Breast epithelium (tissue), 4 donors: ENCODE measurements at regions not wholly inside any gene's neighbourhood (a gene's known extent, or its start where the extent isn't known, plus 50 kb on each side); places are given as distances from the start of the nearest gene placed in this dataset.

Experiments
- DNase-seq, 2 donors: peaks; one replicate each; pipeline ENCODE4 v3.0.0-alpha.2; 2019; ENCODE audit warnings: low spot score in 2 of 2
- H3K27ac ChIP-seq, 2 donors: fragments of 200-600 bp; sonication (generic) in 1 of 2; one replicate each; pipeline ENCODE4 v1.5.1; 2016 to 2019; ENCODE audit warnings: mild to moderate bottlenecking in 1 of 2
- H3K27me3 ChIP-seq, 2 donors: fragments of 200-600 bp; sonication (generic) in 1 of 2; one replicate each; pipeline versions ENCODE4 v1.5.1 to v1.6.0; 2017 to 2019; ENCODE audit warnings: control low read depth in 1 of 2, mild to moderate bottlenecking in 1 of 2
- H3K36me3 ChIP-seq: fragments of 200-600 bp; one replicate; pipeline ENCODE4 v1.5.1; 2019
- H3K4me1 ChIP-seq, 2 donors: fragments of 200-600 bp; sonication (generic); one replicate each; pipeline ENCODE4 v1.5.1; 2016 to 2019; ENCODE audit warnings: control low read depth in 1 of 2
- H3K4me3 ChIP-seq, 3 donors: fragments of 200-600 bp; sonication (generic); 1 replicate in 2 of 3; 2 replicates in 1 of 3; pipeline ENCODE4 v1.5.1; 2016 to 2019; ENCODE audit warnings: mild to moderate bottlenecking in 3 of 3, moderate library complexity in 2 of 3
- H3K9me3 ChIP-seq, 2 donors: fragments of 200-600 bp; sonication (generic) in 1 of 2; one replicate each; pipeline ENCODE4 v1.5.1; 2016 to 2019; ENCODE audit warnings: control low read depth in 1 of 2
- CTCF ChIP-seq, 3 donors: fragments of 450-650 bp; IDR thresholded peaks; one replicate each; pipeline ENCODE4 v1.5.1; 2016 to 2017; ENCODE audit warnings: antibody characterized with exemption in 3 of 3, mild to moderate bottlenecking in 3 of 3, moderate library complexity in 3 of 3
- POLR2A ChIP-seq: fragments of 450-650 bp; IDR thresholded peaks from one replicate; pipeline ENCODE4 v1.6.1; 2016; ENCODE audit warnings: antibody characterized with exemption, mild to moderate bottlenecking, moderate library complexity
- POLR2AphosphoS5 ChIP-seq, 3 donors: sonication (generic); formaldehyde crosslinking; IDR thresholded peaks; one replicate each; pipeline ENCODE4 v1.6.1; 2017; ENCODE audit warnings: antibody characterized with exemption in 3 of 3
- intact Hi-C: fragments of 100-400 bp; cut with DNase I; formaldehyde crosslinking; loops from one replicate; pipeline ENCODE4 v1.15.1; 2023; ENCODE audit warnings: low total_unique reads

- no peak overlapping the region for H3K4me3 ChIP-seq
- H3K36me3 ChIP-seq: no peaks in the 10 kb centered on the region
- intact Hi-C loops: loop anchor here (2.0 kb wide), 1 partner anchor 65 kb away; no protein-coding TSS in a partner anchor
- DNase-seq: no peak
- no peaks in the 10 kb centered on the region for H3K9me3 ChIP-seq
- TF ChIP-seq POLR2A (no peak), POLR2AphosphoS5 (IDR thresholded peaks at IDR 0.05) (no peak), CTCF (IDR thresholded peaks at IDR 0.05) (no peak)
- H3K4me1 ChIP-seq: no peaks in the 10 kb centered on the region
- H3K27ac ChIP-seq: no peak overlapping the region
- no peaks in the 10 kb centered on the region for H3K27me3 ChIP-seq
These were observed 83.6 kb upstream of the LRRC55 start for GRCh38 chr11:57098191-57098590.

DNA sequence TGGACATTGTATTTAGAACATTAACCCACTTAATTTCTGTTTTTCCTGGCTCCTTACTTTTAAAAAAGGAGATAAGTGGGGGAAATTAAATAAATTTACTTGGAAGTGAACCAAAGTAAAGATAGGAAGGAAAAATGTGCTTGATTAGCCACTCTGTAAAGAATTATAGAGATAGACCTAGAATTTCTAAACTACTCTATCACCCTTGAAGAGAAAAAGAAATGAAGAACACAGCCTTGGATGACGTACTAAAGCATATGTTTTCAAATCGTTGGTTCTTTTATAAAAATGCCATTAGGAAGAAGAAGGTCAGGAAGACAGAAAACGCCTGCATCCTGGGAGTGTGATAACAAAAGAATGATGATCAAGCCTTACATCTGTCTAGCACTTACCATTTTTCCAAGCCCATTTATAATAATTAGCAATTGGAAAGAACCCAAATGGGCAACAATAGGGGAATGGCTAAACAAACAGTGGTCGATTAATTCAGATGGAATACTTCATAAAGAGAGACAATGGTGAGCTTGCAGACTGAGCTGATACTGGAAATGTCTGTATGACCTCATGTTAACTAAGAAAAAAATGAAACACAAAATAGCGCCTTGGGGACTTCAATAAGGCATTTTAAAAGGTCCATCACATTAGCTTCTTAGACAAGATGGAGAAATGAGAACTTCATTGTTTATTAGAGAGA is 81.0 kb upstream of the LRRC55 start:
- intact Hi-C loops: no loop called here
- no peak for DNase-seq
- H3K27ac ChIP-seq: no peak overlapping the region

GRCh38 chr11:57103899-57104605 is 77.7 kb upstream of the LRRC55 start:
- TF ChIP-seq POLR2A (no peak), POLR2AphosphoS5 (IDR thresholded peaks at IDR 0.05) (no peak), CTCF (IDR thresholded peaks at IDR 0.05) (no peak)
- Histone ChIP-seq H3K27me3 (no peaks in the 10 kb centered on the region), H3K27ac (no peak overlapping the region), H3K4me3 (no peak overlapping the region), H3K9me3 (peaks cover 0 to 8% of the 10 kb centered on the region in 2 donors), H3K4me1 (no peaks in the 10 kb centered on the region), H3K36me3 (no peaks in the 10 kb centered on the region)
- intact Hi-C loops: no loop called here
- DNase-seq: no peak

More for the DNA sequence above, 81.0 kb upstream of the LRRC55 start:
- TF ChIP-seq POLR2AphosphoS5 (IDR thresholded peaks at IDR 0.05): no peak
- TF ChIP-seq CTCF (IDR thresholded peaks at IDR 0.05): no peak
- no peak for TF ChIP-seq POLR2A
- Histone ChIP-seq H3K36me3 (no peaks in the 10 kb centered on the region), H3K9me3 (no peaks in the 10 kb centered on the region), H3K4me1 (no peaks in the 10 kb centered on the region), H3K4me3 (no peak overlapping the region), H3K27me3 (no peaks in the 10 kb centered on the region)

DNA sequence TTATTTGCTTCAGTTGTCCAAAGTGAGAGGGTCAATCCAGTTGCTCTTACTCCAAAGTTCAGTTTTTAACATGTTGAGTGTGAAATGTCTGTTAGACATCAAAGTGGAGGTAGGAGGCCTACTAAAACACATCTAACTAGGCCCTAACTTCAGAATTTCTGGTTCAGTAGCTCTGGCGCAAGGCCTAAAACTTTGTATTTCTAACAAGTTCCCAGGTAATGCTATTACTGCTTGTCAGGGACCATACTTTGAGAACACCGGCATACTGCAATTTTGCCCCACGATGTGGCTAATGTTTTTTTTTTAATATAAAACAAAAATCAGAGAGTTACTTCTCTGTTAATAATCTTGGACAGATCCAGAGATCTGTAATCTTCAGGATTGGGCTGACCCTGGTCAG is 72.4 kb upstream of the LRRC55 start:
- TF ChIP-seq CTCF (IDR thresholded peaks at IDR 0.05): no peak
- no peak for TF ChIP-seq POLR2AphosphoS5 (IDR thresholded peaks at IDR 0.05)
- TF ChIP-seq POLR2A: no peak
- DNase-seq: no peak
- Histone ChIP-seq H3K4me1 (no peaks in the 10 kb centered on the region), H3K36me3 (no peaks in the 10 kb centered on the region), H3K4me3 (no peak overlapping the region), H3K27ac (no peak overlapping the region), H3K27me3 (no peaks in the 10 kb centered on the region), H3K9me3 (peaks cover 0 to 8% of the 10 kb centered on the region in 2 donors)
- intact Hi-C loops: no loop called here

- no peaks in the 10 kb centered on the region for H3K4me1 ChIP-seq
- H3K4me3 ChIP-seq: no peak overlapping the region
- H3K27ac ChIP-seq: no peak overlapping the region
- intact Hi-C loops: no loop called here
- DNase-seq: no peak
- H3K27me3 ChIP-seq: no peaks in the 10 kb centered on the region
- TF ChIP-seq POLR2AphosphoS5 (IDR thresholded peaks at IDR 0.05): no peak
- no peak for TF ChIP-seq CTCF (IDR thresholded peaks at IDR 0.05)
- no peaks in the 10 kb centered on the region for H3K36me3 ChIP-seq
- H3K9me3 ChIP-seq: peaks cover 0 to 8% of the 10 kb centered on the region in 2 donors
These were observed 70.1 kb upstream of the LRRC55 start for GRCh38 chr11:57111619-57112018.
